ENCODE measurements at regions not wholly inside any gene's neighbourhood (a gene's known extent, or its start where the extent isn't known, plus 50 kb on each side); places are given as distances from the start of the nearest gene placed in this dataset.

GRCh38 chr2:64398516-64399129 lies 55.3 kb upstream of the LGALSL start:
- TF ChIP-seq NRF1 (IDR thresholded peaks at IDR 0.05; ENCODE audit: low read depth, low read length) (no peak), POLR2A (IDR thresholded peaks at IDR 0.05; ENCODE audit: control extremely low read depth in 1 of 2, low read depth in 2 of 2, low read length in 2 of 2) (no peak), GTF2F1 (IDR thresholded peaks at IDR 0.05; ENCODE audit: borderline replicate concordance, low read depth, low read length) (no peak)

All from H1 (cell line).